HL-60 (cell line): ENCODE measurements at regions not wholly inside any gene's neighbourhood (a gene's known extent, or its start where the extent isn't known, plus 50 kb on each side); places are given as distances from the start of the nearest gene placed in this dataset.
"Not testable (repeated sequence)": the region's sequence is repeated elsewhere in the genome, so short reads cannot be mapped to it uniquely, and the experiment has no call there.

Experiments used
- DNase-seq, 2 experiments: peaks; one replicate each; pipeline ENCODE4 v3.0.0-alpha.2; 2010 to 2020; ENCODE audit warnings: low read depth in 1 of 2, low spot score in 1 of 2
- H3K27ac ChIP-seq: fragments of 250-450 bp; sonication (Bioruptor Pico); replicated peaks from 2 replicates; pipeline ENCODE4 v1.5.1; 2020; ENCODE audit warnings: mild to moderate bottlenecking, moderate library complexity
- H3K27me3 ChIP-seq: fragments of 250-450 bp; sonication (Bioruptor Pico); 2 replicates; pipeline ENCODE4 v1.5.1; 2021; ENCODE audit warnings: mild to moderate bottlenecking, moderate library complexity; ENCODE audit not compliant: insufficient read depth, poor library complexity, severe bottlenecking
- H3K4me3 ChIP-seq: replicated peaks from 2 replicates; pipeline ENCODE4 v1.5.1; 2011; ENCODE audit warnings: mild to moderate bottlenecking, control low read depth, low read length; ENCODE audit not compliant: insufficient read depth
- GABPA ChIP-seq: IDR thresholded peaks from 2 replicates; pipeline ENCODE4 v1.6.1; 2012; ENCODE audit warnings: low read depth
- POLR2AphosphoS5 ChIP-seq: IDR thresholded peaks from 2 replicates; pipeline ENCODE4 v1.6.1; 2012; ENCODE audit warnings: low read depth
- REST ChIP-seq: IDR thresholded peaks from 2 replicates; pipeline ENCODE4 v1.6.1; 2012; ENCODE audit warnings: low read depth; ENCODE audit not compliant: insufficient replicate concordance
- SPI1 ChIP-seq: IDR thresholded peaks from 2 replicates; pipeline ENCODE4 v1.6.1; 2012; ENCODE audit warnings: low read depth, mild to moderate bottlenecking, borderline replicate concordance
- TF ChIP-seq, protein P1 (sequence below): IDR thresholded peaks from one replicate; pipeline ENCODE4 v1.5.1; 2011; ENCODE audit warnings: low read length, control low read depth, inconsistent platforms; ENCODE audit not compliant: insufficient read depth

GRCh38 chr6:8814440-8815000 is 379.2 kb upstream of the SLC35B3 start:
- TF ChIP-seq GABPA (no peak), REST (no peak), SPI1 (no peak), POLR2AphosphoS5 (no peak)
- TF ChIP-seq, protein P1, sequence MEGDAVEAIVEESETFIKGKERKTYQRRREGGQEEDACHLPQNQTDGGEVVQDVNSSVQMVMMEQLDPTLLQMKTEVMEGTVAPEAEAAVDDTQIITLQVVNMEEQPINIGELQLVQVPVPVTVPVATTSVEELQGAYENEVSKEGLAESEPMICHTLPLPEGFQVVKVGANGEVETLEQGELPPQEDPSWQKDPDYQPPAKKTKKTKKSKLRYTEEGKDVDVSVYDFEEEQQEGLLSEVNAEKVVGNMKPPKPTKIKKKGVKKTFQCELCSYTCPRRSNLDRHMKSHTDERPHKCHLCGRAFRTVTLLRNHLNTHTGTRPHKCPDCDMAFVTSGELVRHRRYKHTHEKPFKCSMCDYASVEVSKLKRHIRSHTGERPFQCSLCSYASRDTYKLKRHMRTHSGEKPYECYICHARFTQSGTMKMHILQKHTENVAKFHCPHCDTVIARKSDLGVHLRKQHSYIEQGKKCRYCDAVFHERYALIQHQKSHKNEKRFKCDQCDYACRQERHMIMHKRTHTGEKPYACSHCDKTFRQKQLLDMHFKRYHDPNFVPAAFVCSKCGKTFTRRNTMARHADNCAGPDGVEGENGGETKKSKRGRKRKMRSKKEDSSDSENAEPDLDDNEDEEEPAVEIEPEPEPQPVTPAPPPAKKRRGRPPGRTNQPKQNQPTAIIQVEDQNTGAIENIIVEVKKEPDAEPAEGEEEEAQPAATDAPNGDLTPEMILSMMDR, result no peak
- Histone ChIP-seq H3K27ac (no peak overlapping the region), H3K27me3 (no peaks in the 10 kb centered on the region), H3K4me3 (no peak overlapping the region)
- no peak for DNase-seq

- H3K27ac ChIP-seq, result no peak overlapping the region
- no peaks in the 10 kb centered on the region for H3K27me3 ChIP-seq
- no peak for DNase-seq
- H3K4me3 ChIP-seq, result no peak overlapping the region
- TF ChIP-seq SPI1 (no peak), GABPA (no peak)
- TF ChIP-seq, protein P1, result no peak
Observed at GRCh38 chr6:8810325-8810724, 375.0 kb upstream of the SLC35B3 start.

GRCh38 chr6:8809662-8810061 is 374.3 kb upstream of the SLC35B3 start:
- TF ChIP-seq POLR2AphosphoS5, result no peak
- Histone ChIP-seq H3K4me3 (no peak overlapping the region), H3K27ac (no peak overlapping the region), H3K27me3 (no peaks in the 10 kb centered on the region)
- no peak for DNase-seq

DNA sequence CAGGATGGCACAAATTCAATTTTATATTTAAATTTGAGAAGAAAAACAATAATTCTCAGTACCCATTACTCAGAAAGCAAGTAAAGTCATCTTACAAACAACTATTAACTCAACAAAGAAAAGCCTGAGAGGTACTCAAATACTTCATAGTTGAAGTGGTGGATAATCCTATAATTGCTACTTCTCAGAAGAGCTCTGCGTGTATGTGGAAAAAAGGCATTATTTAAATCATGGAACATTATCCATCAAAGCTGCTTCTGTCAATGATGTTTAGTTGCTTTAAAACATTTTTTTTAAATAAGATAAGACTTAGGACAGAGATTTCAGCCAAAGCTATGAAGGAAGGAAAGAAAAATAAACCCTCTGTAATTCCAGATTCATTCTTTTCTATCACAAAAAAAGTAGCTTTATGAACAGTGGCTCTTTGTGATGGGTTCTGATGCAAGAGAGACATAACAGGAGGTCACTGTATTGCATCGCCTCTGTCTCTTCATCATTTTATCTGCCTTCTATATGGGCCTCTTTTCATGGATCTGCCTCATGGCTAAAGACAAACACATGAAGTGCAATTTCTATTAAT is 367.9 kb upstream of the SLC35B3 start:
- Histone ChIP-seq H3K4me3 (no peak overlapping the region), H3K27ac (no peak overlapping the region), H3K27me3 (no peaks in the 10 kb centered on the region)
- DNase-seq, result no peak
- no peak for TF ChIP-seq SPI1
- no peak for TF ChIP-seq POLR2AphosphoS5
- TF ChIP-seq, protein P1, result no peak
- TF ChIP-seq REST, result no peak
- TF ChIP-seq GABPA, result no peak

DNA sequence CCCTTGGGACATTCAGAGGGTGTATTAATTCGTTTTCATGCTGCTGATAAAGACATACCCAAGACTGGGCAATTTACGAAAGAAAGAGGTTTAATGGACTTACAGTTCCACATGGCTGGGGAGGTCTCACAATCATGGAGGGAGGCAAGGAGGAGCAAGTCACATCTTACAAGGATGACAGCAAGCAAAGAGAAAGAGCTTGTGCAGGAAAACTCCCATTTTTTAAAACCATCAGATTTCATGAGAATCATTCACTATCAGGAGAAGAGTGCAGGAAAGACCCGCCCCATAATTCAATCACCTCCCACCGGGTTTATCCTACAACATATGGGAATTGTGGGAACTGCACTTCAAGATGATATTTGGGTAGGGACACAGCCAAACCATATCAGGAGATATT is 367.1 kb upstream of the SLC35B3 start:
- not testable (repeated sequence) for H3K27ac ChIP-seq, H3K4me3 ChIP-seq, DNase-seq, H3K27me3 ChIP-seq
